Peyer's patch (tissue), 4 donors: ENCODE measurements at regions not wholly inside any gene's neighbourhood (a gene's known extent, or its start where the extent isn't known, plus 50 kb on each side); places are given as distances from the start of the nearest gene placed in this dataset.

ENCODE experiments used
- POLR2A ChIP-seq, 2 donors: fragments of 450-650 bp; IDR thresholded peaks; one replicate each; pipeline ENCODE4 v1.5.1; 2017; ENCODE audit warnings: antibody characterized with exemption in 2 of 2, mild to moderate bottlenecking in 2 of 2, moderate library complexity in 2 of 2
- TF ChIP-seq, protein P1 (sequence below), 6 experiments: fragments of 450-650 bp in 4 of 6; fragments of 200-600 bp in 2 of 6; sonication (generic) in 1 of 6; IDR thresholded peaks; one replicate each; pipeline ENCODE4 v1.5.1; 2017 to 2019; ENCODE audit warnings: antibody characterized with exemption in 6 of 6, mild to moderate bottlenecking in 3 of 6, moderate library complexity in 1 of 6

DNA sequence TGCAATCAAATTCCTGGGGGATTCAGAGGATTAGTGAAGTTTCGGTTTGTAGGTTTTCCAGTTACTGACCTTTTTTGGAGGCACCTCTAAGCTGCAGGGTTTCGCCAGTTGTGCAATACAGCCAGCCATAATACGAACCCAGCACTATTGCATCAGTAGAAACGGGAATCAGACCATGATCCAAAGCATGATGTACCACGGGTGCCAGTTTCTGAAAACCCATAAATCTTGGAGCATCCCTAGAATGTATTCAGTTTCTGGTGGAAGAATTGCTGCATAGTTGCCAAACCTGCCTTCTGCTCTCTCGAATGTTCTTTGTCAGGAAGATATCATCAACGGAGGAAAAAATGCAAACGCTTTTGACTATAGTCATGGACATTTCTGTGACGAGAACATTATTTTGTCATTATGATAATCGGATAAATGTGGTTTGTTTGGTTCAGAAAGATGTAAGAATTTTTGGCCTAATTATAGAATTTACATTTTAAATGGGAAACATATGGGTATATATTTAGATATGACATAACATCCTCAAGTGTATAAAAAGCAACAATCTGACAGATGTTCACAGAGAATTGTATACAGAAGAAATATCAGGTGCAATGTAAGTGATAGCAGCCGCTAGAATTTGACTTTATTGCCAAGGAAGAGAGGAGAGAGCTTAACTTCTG is 186.2 kb upstream of the PRKCQ start:
- TF ChIP-seq, protein P1, sequence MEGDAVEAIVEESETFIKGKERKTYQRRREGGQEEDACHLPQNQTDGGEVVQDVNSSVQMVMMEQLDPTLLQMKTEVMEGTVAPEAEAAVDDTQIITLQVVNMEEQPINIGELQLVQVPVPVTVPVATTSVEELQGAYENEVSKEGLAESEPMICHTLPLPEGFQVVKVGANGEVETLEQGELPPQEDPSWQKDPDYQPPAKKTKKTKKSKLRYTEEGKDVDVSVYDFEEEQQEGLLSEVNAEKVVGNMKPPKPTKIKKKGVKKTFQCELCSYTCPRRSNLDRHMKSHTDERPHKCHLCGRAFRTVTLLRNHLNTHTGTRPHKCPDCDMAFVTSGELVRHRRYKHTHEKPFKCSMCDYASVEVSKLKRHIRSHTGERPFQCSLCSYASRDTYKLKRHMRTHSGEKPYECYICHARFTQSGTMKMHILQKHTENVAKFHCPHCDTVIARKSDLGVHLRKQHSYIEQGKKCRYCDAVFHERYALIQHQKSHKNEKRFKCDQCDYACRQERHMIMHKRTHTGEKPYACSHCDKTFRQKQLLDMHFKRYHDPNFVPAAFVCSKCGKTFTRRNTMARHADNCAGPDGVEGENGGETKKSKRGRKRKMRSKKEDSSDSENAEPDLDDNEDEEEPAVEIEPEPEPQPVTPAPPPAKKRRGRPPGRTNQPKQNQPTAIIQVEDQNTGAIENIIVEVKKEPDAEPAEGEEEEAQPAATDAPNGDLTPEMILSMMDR (IDR thresholded peaks at IDR 0.05) = no peak
- TF ChIP-seq POLR2A (IDR thresholded peaks at IDR 0.05) = no peak
